Adrenal gland (tissue), 9 donors: ENCODE measurements at regions not wholly inside any gene's neighbourhood (a gene's known extent, or its start where the extent isn't known, plus 50 kb on each side); places are given as distances from the start of the nearest gene placed in this dataset.

ENCODE experiments used
- DNase-seq, 7 donors: peaks; one replicate each; pipeline ENCODE4 v3.0.0-alpha.2; 2019 to 2020
- H3K27ac ChIP-seq, 5 donors: fragments of 200-600 bp; sonication (generic) in 4 of 5; 1 replicate in 3 of 5; 2 replicates in 2 of 5; pipeline versions ENCODE4 v1.5.1 to v1.8.0; 2016 to 2020; ENCODE audit warnings: mild to moderate bottlenecking in 1 of 5
- H3K27me3 ChIP-seq: fragments of 200-600 bp; 2 replicates; pipeline ENCODE4 v1.8.0; 2021
- H3K36me3 ChIP-seq, 2 donors: fragments of 200-600 bp; replicated peaks in 1 of 2; 1 replicate in 1 of 2; 2 replicates in 1 of 2; pipeline versions ENCODE4 v1.5.1 to v1.8.0; 2018 to 2022
- H3K4me1 ChIP-seq, 2 donors: fragments of 200-600 bp; replicated peaks in 1 of 2; 1 replicate in 1 of 2; 2 replicates in 1 of 2; pipeline versions ENCODE4 v1.5.1 to v1.8.0; 2018 to 2021
- H3K4me3 ChIP-seq, 4 donors: fragments of 200-600 bp; sonication (generic) in 3 of 4; one replicate each; pipeline ENCODE4 v1.5.1; 2016 to 2018
- H3K9me3 ChIP-seq, 3 donors: fragments of 200-600 bp; sonication (generic) in 1 of 3; replicated peaks in 1 of 3; 1 replicate in 2 of 3; 2 replicates in 1 of 3; pipeline versions ENCODE4 v1.5.1 to v1.8.0; 2016 to 2021
- POLR2A ChIP-seq, 2 donors: fragments of 450-650 bp; IDR thresholded peaks; one replicate each; pipeline ENCODE4 v1.6.1; 2017; ENCODE audit warnings: antibody characterized with exemption in 2 of 2, mild to moderate bottlenecking in 2 of 2, moderate library complexity in 1 of 2
- WGBS, 4 donors: extraction: QIAGEN DNeasy Blood & Tissue Kit in 2 of 4; methylation state at CpG; one replicate each; pipeline versions ENCODE4 v1.1.5 to v1.1.7; 2013 to 2017; 5-methylcytosine and 5-hydroxymethylcytosine counted together
- intact Hi-C, 2 donors: fragments of 100-400 bp; cut with DNase I; formaldehyde crosslinking; loops; one replicate each; pipeline versions ENCODE4 v1.14.1 to v1.15.0; 2022 to 2023
- TF ChIP-seq, protein P1 (sequence below), 6 experiments: fragments of 450-650 bp in 4 of 6; fragments of 200-600 bp in 2 of 6; sonication (generic) in 1 of 6; IDR thresholded peaks; 1 replicate in 5 of 6; 2 replicates in 1 of 6; pipeline versions ENCODE4 v1.5.1 to v1.8.0; 2016 to 2021; ENCODE audit warnings: antibody characterized with exemption in 6 of 6, mild to moderate bottlenecking in 2 of 6, moderate library complexity in 1 of 6
- donor health status: healthy with polysubstance abuse.
- donor health status: Bipolar disorder and iron deficiency.
- donor health status: DM: yes; HTN: yes; CAD: no.
- donor health status: DM: no; HTN: no; CAD: no.
- donor health status: DM: no; HTN: no; CAD: no.

DNA sequence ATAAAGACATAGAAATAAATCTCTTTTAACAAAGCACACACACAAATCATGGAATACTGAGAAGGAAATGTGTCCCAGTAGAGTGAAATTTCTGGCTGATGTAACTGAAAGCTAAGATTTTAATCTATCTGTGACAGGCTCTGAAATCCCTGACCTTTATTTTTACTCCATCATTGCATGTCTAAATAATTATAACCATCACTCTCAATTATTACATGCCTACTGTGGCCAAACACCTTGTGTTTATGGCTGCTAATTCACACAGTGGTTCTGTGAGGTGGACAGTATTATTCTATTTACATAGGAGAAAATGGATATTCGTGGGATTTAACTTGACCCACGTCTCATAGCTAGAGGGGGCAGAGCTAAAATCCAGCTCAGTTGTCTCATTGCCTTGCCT is 438.1 kb downstream of the TLL1 start:
- 32 to 53% (median 44%) methylated on average over 2 of the region's 2 CpGs for WGBS, 4 donors
- no peaks in the 10 kb centered on the region for H3K9me3 ChIP-seq
- H3K27ac ChIP-seq, result no peak overlapping the region
- H3K36me3 ChIP-seq, result no peaks in the 10 kb centered on the region
- DNase-seq, result no peak
- H3K4me3 ChIP-seq, result no peak overlapping the region
- no peaks in the 10 kb centered on the region for H3K4me1 ChIP-seq
- intact Hi-C loops, result no loop called here
- no peak for TF ChIP-seq POLR2A (IDR thresholded peaks at IDR 0.05)
- TF ChIP-seq, protein P1, sequence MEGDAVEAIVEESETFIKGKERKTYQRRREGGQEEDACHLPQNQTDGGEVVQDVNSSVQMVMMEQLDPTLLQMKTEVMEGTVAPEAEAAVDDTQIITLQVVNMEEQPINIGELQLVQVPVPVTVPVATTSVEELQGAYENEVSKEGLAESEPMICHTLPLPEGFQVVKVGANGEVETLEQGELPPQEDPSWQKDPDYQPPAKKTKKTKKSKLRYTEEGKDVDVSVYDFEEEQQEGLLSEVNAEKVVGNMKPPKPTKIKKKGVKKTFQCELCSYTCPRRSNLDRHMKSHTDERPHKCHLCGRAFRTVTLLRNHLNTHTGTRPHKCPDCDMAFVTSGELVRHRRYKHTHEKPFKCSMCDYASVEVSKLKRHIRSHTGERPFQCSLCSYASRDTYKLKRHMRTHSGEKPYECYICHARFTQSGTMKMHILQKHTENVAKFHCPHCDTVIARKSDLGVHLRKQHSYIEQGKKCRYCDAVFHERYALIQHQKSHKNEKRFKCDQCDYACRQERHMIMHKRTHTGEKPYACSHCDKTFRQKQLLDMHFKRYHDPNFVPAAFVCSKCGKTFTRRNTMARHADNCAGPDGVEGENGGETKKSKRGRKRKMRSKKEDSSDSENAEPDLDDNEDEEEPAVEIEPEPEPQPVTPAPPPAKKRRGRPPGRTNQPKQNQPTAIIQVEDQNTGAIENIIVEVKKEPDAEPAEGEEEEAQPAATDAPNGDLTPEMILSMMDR (IDR thresholded peaks at IDR 0.05), result no peak
- no peaks in the 10 kb centered on the region for H3K27me3 ChIP-seq

DNA sequence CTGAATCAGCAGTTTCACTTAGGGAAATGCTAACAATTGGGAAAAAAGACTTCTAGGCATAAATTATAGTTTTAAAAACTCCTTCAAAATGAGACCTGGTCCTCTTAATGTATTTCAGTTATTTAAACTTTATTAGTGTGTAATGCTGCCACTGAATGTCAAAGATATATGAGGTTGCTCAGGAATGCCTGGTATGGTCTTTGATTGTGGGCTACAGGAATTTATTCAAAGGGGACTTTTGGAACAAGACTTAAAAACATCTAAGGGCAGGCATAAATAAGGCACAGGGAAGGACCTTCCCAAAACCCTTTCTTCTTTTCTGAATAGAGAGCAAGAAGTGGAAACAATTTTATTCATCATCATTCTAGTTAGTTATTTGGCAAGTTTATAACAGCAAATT is 439.1 kb downstream of the TLL1 start:
- intact Hi-C loops, result no loop called here
- Histone ChIP-seq H3K36me3 (no peaks in the 10 kb centered on the region), H3K4me1 (no peaks in the 10 kb centered on the region), H3K9me3 (no peaks in the 10 kb centered on the region), H3K4me3 (no peak overlapping the region), H3K27ac (no peak overlapping the region), H3K27me3 (no peaks in the 10 kb centered on the region)
- TF ChIP-seq, protein P1 (IDR thresholded peaks at IDR 0.05), result no peak
- TF ChIP-seq POLR2A (IDR thresholded peaks at IDR 0.05), result no peak
- no peak for DNase-seq

DNA sequence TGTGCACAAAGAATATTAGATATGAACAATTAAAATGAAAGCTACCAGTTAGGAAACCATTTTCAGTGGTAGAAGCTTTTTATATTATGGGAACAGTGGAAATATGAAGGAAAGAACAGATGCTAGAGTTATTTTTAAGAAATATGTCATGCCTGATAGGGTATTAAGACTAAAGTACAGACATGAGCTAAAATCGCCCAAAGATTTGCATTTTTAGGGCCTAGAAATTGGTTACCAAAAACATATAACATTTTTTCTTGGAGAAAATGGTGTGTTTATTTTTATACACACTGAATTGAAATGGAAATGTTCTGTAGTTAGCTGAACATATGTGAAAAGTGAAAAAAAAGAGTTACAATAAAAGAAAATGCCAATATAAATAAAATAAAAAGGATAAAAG is 441.9 kb downstream of the TLL1 start:
- TF ChIP-seq, protein P1 (IDR thresholded peaks at IDR 0.05), result no peak
- TF ChIP-seq POLR2A (IDR thresholded peaks at IDR 0.05), result no peak
- Histone ChIP-seq H3K36me3 (no peaks in the 10 kb centered on the region), H3K4me3 (no peak overlapping the region), H3K9me3 (no peaks in the 10 kb centered on the region), H3K27ac (no peak overlapping the region), H3K4me1 (no peaks in the 10 kb centered on the region), H3K27me3 (no peaks in the 10 kb centered on the region)
- intact Hi-C loops, result no loop called here
- WGBS, 4 donors, result 57 to 87% (median 71%) methylated on average over 1 of the region's 1 CpG
- no peak for DNase-seq

DNA sequence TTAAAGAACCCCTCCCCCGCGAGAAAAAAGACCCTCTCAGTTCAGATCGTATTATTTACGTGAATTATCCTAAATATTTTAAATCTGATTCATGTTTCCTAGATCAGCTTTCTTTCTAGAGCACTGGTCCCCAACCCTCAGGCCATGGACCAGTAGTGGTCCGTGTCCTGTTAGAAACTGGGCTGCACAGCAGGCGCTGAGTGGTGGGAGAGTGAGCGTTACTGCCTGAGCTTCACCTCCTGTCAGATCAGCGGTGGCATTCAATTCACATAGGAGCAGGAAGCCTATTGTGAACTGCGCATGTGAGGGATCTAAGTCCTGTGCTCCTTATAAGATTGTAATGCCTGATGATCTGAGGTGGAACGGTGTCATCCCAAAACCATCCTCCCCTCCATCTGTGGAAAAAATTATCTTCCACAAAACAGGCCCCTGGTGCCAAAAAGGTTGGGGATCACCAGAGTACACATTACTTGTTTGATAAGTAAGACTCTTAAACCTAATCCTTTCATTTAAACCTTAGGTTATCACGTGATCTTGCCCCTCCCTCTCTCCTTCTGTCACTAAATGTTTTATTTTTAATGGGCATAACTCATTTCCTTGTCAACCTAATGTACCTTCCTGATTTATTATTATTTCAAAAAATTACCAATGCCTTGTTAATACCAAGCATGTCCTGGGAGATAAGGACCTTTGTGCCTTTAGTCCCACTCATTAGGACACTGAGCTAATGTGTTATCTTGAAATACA is 442.9 kb downstream of the TLL1 start:
- WGBS, 4 donors, result 77 to 84% (median 82%) methylated on average over 11 of the region's 11 CpGs
- intact Hi-C loops, result no loop called here

More for the DNA sequence above, 442.9 kb downstream of the TLL1 start:
- H3K27ac ChIP-seq, result no peak overlapping the region
- H3K36me3 ChIP-seq, result no peaks in the 10 kb centered on the region
- H3K9me3 ChIP-seq, result no peaks in the 10 kb centered on the region
- TF ChIP-seq, protein P1 (IDR thresholded peaks at IDR 0.05), result no peak
- no peak for TF ChIP-seq POLR2A (IDR thresholded peaks at IDR 0.05)
- no peaks in the 10 kb centered on the region for H3K27me3 ChIP-seq
- H3K4me3 ChIP-seq, result no peak overlapping the region
- H3K4me1 ChIP-seq, result no peaks in the 10 kb centered on the region
- no peak for DNase-seq
